Smooth muscle cell (in vitro differentiated cells): ENCODE measurements at regions not wholly inside any gene's neighbourhood (a gene's known extent, or its start where the extent isn't known, plus 50 kb on each side); places are given as distances from the start of the nearest gene placed in this dataset.

Experiments used
- DNase-seq: peaks from one replicate; lab custom pipeline; 2025; ENCODE audit not compliant: unreplicated experiment; lab: John Stamatoyannopoulos, UW
- H2AFZ ChIP-seq: fragments of 200-600 bp; sonication (generic); 2 replicates; pipeline ENCODE4 v1.6.0; 2016; ENCODE audit warnings: antibody characterized with exemption, low read depth, mild to moderate bottlenecking
- H3F3A ChIP-seq: fragments of 200-600 bp; sonication (generic); 2 replicates; pipeline ENCODE4 v1.6.0; 2017; ENCODE audit warnings: antibody characterized with exemption, low read depth
- H3K27ac ChIP-seq: fragments of 200-600 bp; sonication (generic); 2 replicates; pipeline ENCODE4 v1.5.1; 2016; ENCODE audit warnings: low read depth, mild to moderate bottlenecking
- H3K27me3 ChIP-seq: fragments of 200-600 bp; sonication (generic); 2 replicates; pipeline ENCODE4 v1.6.1; 2016; ENCODE audit warnings: low read depth, mild to moderate bottlenecking
- H3K36me3 ChIP-seq: fragments of 200-600 bp; sonication (generic); 2 replicates; pipeline ENCODE4 v1.5.1; 2016; ENCODE audit warnings: low read depth
- H3K4me1 ChIP-seq: fragments of 200-600 bp; sonication (generic); 2 replicates; pipeline ENCODE4 v1.5.1; 2016; ENCODE audit warnings: low read depth
- H3K4me2 ChIP-seq: fragments of 200-600 bp; sonication (generic); 2 replicates; pipeline ENCODE4 v1.6.0; 2016; ENCODE audit warnings: mild to moderate bottlenecking
- H3K4me3 ChIP-seq: fragments of 200-600 bp; sonication (generic); 2 replicates; pipeline ENCODE4 v1.5.1; 2016; ENCODE audit warnings: mild to moderate bottlenecking
- H3K79me2 ChIP-seq: fragments of 200-600 bp; sonication (generic); 2 replicates; pipeline ENCODE4 v1.6.0; 2016; ENCODE audit warnings: low read depth, mild to moderate bottlenecking
- H3K9ac ChIP-seq: fragments of 200-600 bp; sonication (generic); 2 replicates; pipeline ENCODE4 v1.6.0; 2016; ENCODE audit warnings: low read depth
- H3K9me3 ChIP-seq: fragments of 200-600 bp; sonication (generic); replicated peaks from 2 replicates; pipeline ENCODE4 v1.5.1; 2016; ENCODE audit warnings: low read depth
- H4K20me1 ChIP-seq: fragments of 200-600 bp; sonication (generic); 2 replicates; pipeline ENCODE4 v1.6.0; 2016; ENCODE audit warnings: low read depth
- CTCF ChIP-seq: fragments of 200-600 bp; sonication (generic); IDR thresholded peaks from 2 replicates; pipeline ENCODE4 v1.5.1; 2017; ENCODE audit warnings: borderline replicate concordance, mild to moderate bottlenecking, antibody characterized with exemption; ENCODE audit not compliant: insufficient read depth, poor library complexity, severe bottlenecking
- WGBS: methylation state at CpG from one replicate; pipeline ENCODE4 v1.1.7; 2016; ENCODE audit warnings: low lambda C conversion rate; 5-methylcytosine and 5-hydroxymethylcytosine counted together

- H3K4me1 ChIP-seq, result no peaks in the 10 kb centered on the region
- WGBS, result 60% methylated on average over 4 of the region's 4 CpGs
- no peak for DNase-seq
- peak; percentile 32 for TF ChIP-seq CTCF
- peaks cover 5% of the 10 kb centered on the region for H3F3A ChIP-seq
- H3K27ac ChIP-seq, result no peak overlapping the region
- H3K4me2 ChIP-seq, result no peak overlapping the region
- H4K20me1 ChIP-seq, result no peaks in the 10 kb centered on the region
- H3K27me3 ChIP-seq, result no peaks in the 10 kb centered on the region
- no peaks in the 10 kb centered on the region for H3K9me3 ChIP-seq
- H3K36me3 ChIP-seq, result no peaks in the 10 kb centered on the region
- H3K4me3 ChIP-seq, result no peak overlapping the region
- H3K79me2 ChIP-seq, result no peaks in the 10 kb centered on the region
- no peak overlapping the region for H3K9ac ChIP-seq
- no peak overlapping the region for H2AFZ ChIP-seq
Observed at GRCh38 chr5:14946815-14947620, 75.4 kb upstream of the ANKH start.

- Histone ChIP-seq H3F3A (peaks cover 3% of the 10 kb centered on the region), H3K79me2 (no peaks in the 10 kb centered on the region), H4K20me1 (no peaks in the 10 kb centered on the region), H3K4me3 (no peak overlapping the region), H3K27me3 (no peaks in the 10 kb centered on the region), H3K36me3 (no peaks in the 10 kb centered on the region), H3K4me2 (no peak overlapping the region), H3K27ac (no peak overlapping the region), H2AFZ (no peak overlapping the region), H3K9me3 (no peaks in the 10 kb centered on the region), H3K4me1 (no peaks in the 10 kb centered on the region), H3K9ac (no peak overlapping the region)
- 80% methylated on average over 3 of the region's 3 CpGs for WGBS
- no peak for TF ChIP-seq CTCF
- no peak for DNase-seq
Observed at GRCh38 chr5:14945450-14945849, 73.9 kb upstream of the ANKH start.

GRCh38 chr5:14944996-14945395, 73.4 kb upstream of the ANKH start:
- Histone ChIP-seq H3K4me1 (no peaks in the 10 kb centered on the region), H3K4me3 (no peak overlapping the region), H3K9me3 (no peaks in the 10 kb centered on the region), H3K4me2 (no peak overlapping the region), H4K20me1 (no peaks in the 10 kb centered on the region), H3K9ac (no peak overlapping the region), H3K27me3 (no peaks in the 10 kb centered on the region), H2AFZ (no peak overlapping the region), H3K79me2 (no peaks in the 10 kb centered on the region), H3K36me3 (no peaks in the 10 kb centered on the region), H3F3A (no peaks in the 10 kb centered on the region), H3K27ac (no peak overlapping the region)
- DNase-seq, result no peak
- no peak for TF ChIP-seq CTCF
- WGBS, result 84% methylated on average over 3 of the region's 3 CpGs

- H3K79me2 ChIP-seq, result no peaks in the 10 kb centered on the region
- H2AFZ ChIP-seq, result no peak overlapping the region
- H3K4me3 ChIP-seq, result no peak overlapping the region
- no peaks in the 10 kb centered on the region for H3K9me3 ChIP-seq
- no peak for TF ChIP-seq CTCF
- H3K36me3 ChIP-seq, result no peaks in the 10 kb centered on the region
- H3K27me3 ChIP-seq, result no peaks in the 10 kb centered on the region
- no peaks in the 10 kb centered on the region for H3K4me1 ChIP-seq
- H3K27ac ChIP-seq, result no peak overlapping the region
- H3K4me2 ChIP-seq, result no peak overlapping the region
- no peak overlapping the region for H3K9ac ChIP-seq
- WGBS, result 92% methylated on average over 4 of the region's 4 CpGs
- DNase-seq, result no peak
- H3F3A ChIP-seq, result no peaks in the 10 kb centered on the region
- H4K20me1 ChIP-seq, result no peaks in the 10 kb centered on the region
Observed at GRCh38 chr5:14944350-14944739, 72.8 kb upstream of the ANKH start.
